Stomach (tissue), 8 donors: ENCODE measurements at regions not wholly inside any gene's neighbourhood (a gene's known extent, or its start where the extent isn't known, plus 50 kb on each side); places are given as distances from the start of the nearest gene placed in this dataset.
"Not testable (repeated sequence)": the region's sequence is repeated elsewhere in the genome, so short reads cannot be mapped to it uniquely, and the experiment has no call there.

Source experiments
- DNase-seq, 2 donors: peaks; one replicate each; pipeline versions ENCODE4 v3.0.0 to v3.0.0-alpha.2; 2013 to 2019
- H3K27ac ChIP-seq, 5 donors: fragments of 200-600 bp in 4 of 5; sonication (generic) in 4 of 5; one replicate each; pipeline ENCODE4 v1.5.1; 2013 to 2019; ENCODE audit warnings: mild to moderate bottlenecking in 1 of 5, moderate library complexity in 1 of 5
- H3K27me3 ChIP-seq, 3 donors: fragments of 200-600 bp; sonication (generic); one replicate each; pipeline ENCODE4 v1.5.1; 2017 to 2019; ENCODE audit warnings: mixed run types in 1 of 3
- H3K36me3 ChIP-seq, 4 donors: fragments of 200-600 bp; sonication (generic); 1 replicate in 3 of 4; 2 replicates in 1 of 4; pipeline ENCODE4 v1.5.1; 2016 to 2019
- H3K4me1 ChIP-seq, 4 donors: fragments of 200-600 bp; sonication (generic); one replicate each; pipeline ENCODE4 v1.5.1; 2016 to 2019
- H3K4me3 ChIP-seq, 4 donors: fragments of 200-600 bp; sonication (generic) in 3 of 4; one replicate each; pipeline ENCODE4 v1.5.1; 2016 to 2019; ENCODE audit warnings: mild to moderate bottlenecking in 1 of 4
- H3K9me3 ChIP-seq, 4 donors: fragments of 200-600 bp; sonication (generic); one replicate each; pipeline ENCODE4 v1.5.1; 2016 to 2019
- CTCF ChIP-seq, 7 experiments: fragments of 450-650 bp in 4 of 7; fragments of 200-600 bp in 3 of 7; sonication (generic) in 3 of 7; IDR thresholded peaks; one replicate each; pipeline ENCODE4 v1.5.1; 2016 to 2019; ENCODE audit warnings: antibody characterized with exemption in 7 of 7, control low read depth in 2 of 7, mild to moderate bottlenecking in 1 of 7
- EP300 ChIP-seq: sonication (generic); formaldehyde crosslinking; IDR thresholded peaks from one replicate; pipeline ENCODE4 v1.6.1; 2017; ENCODE audit warnings: antibody characterized with exemption
- POLR2A ChIP-seq, 4 donors: fragments of 450-650 bp; IDR thresholded peaks; one replicate each; pipeline ENCODE4 v1.6.1; 2016; ENCODE audit warnings: antibody characterized with exemption in 4 of 4, control low read depth in 2 of 4, mild to moderate bottlenecking in 1 of 4, moderate library complexity in 1 of 4
- POLR2AphosphoS5 ChIP-seq, 3 donors: sonication (generic); formaldehyde crosslinking; IDR thresholded peaks; one replicate each; pipeline ENCODE4 v1.6.1; 2016; ENCODE audit warnings: antibody characterized with exemption in 3 of 3
- WGBS, 5 donors: extraction: QIAGEN DNeasy Blood & Tissue Kit in 3 of 5; methylation state at CpG; one replicate each; pipeline versions ENCODE4 v1.1.5 to v1.1.7; 2013 to 2018; 5-methylcytosine and 5-hydroxymethylcytosine counted together
- intact Hi-C: fragments of 100-400 bp; cut with DNase I; formaldehyde crosslinking; loops from one replicate; pipeline ENCODE4 v1.15.1; 2023; ENCODE audit warnings: low total_unique reads
- donor health status: healthy with polysubstance abuse.
- donor health status: Bipolar disorder and iron deficiency.
- donor health status: healthy.

GRCh38 chr2:34529965-34530364 lies 930.9 kb upstream of the FAM98A start:
- no peaks in the 10 kb centered on the region for H3K9me3 ChIP-seq
- H3K27me3 ChIP-seq, result no peaks in the 10 kb centered on the region
- no peak overlapping the region for H3K4me3 ChIP-seq
- DNase-seq, result no peak
- peaks cover 0 to 8% (median 0%) of the 10 kb centered on the region in 4 donors for H3K4me1 ChIP-seq
- no peak for TF ChIP-seq POLR2AphosphoS5 (IDR thresholded peaks at IDR 0.05)
- no peak for TF ChIP-seq CTCF (IDR thresholded peaks at IDR 0.05)
- no peak for TF ChIP-seq EP300
- no peak for TF ChIP-seq POLR2A (IDR thresholded peaks at IDR 0.05)
- 71 to 88% (median 85%) methylated on average over 1 of the region's 1 CpG for WGBS, 5 donors
- intact Hi-C loops, result no loop called here
- H3K27ac ChIP-seq, result no peak overlapping the region
- H3K36me3 ChIP-seq, result no peaks in the 10 kb centered on the region

- DNase-seq, result no peak
- TF ChIP-seq EP300 (no peak), CTCF (IDR thresholded peaks at IDR 0.05) (no peak)
- 69 to 84% (median 74%) methylated on average over 3 of the region's 3 CpGs for WGBS, 5 donors
- Histone ChIP-seq H3K27me3 (no peaks in the 10 kb centered on the region), H3K27ac (no peak overlapping the region), H3K4me3 (no peak overlapping the region), H3K36me3 (no peaks in the 10 kb centered on the region), H3K9me3 (peaks cover 0 to 12% (median 5%) of the 10 kb centered on the region in 4 donors), H3K4me1 (no peaks in the 10 kb centered on the region)
- intact Hi-C loops, result no loop called here
Observed at GRCh38 chr2:34523958-34524514, 924.9 kb upstream of the FAM98A start.

GRCh38 chr2:34519659-34520058 lies 920.6 kb upstream of the FAM98A start:
- intact Hi-C loops, result no loop called here
- Histone ChIP-seq H3K36me3 (no peaks in the 10 kb centered on the region), H3K4me1 (no peaks in the 10 kb centered on the region), H3K27ac (no peak overlapping the region), H3K9me3 (peaks cover 0 to 13% (median 6%) of the 10 kb centered on the region in 4 donors), H3K4me3 (no peak overlapping the region), H3K27me3 (no peaks in the 10 kb centered on the region)
- 68 to 86% (median 81%) methylated on average over 3 of the region's 3 CpGs for WGBS, 5 donors
- TF ChIP-seq POLR2AphosphoS5 (IDR thresholded peaks at IDR 0.05) (no peak), EP300 (no peak), CTCF (IDR thresholded peaks at IDR 0.05) (no peak), POLR2A (IDR thresholded peaks at IDR 0.05) (no peak)
- DNase-seq, result no peak

- no peak overlapping the region for H3K27ac ChIP-seq
- TF ChIP-seq POLR2A (IDR thresholded peaks at IDR 0.05) (no peak), POLR2AphosphoS5 (IDR thresholded peaks at IDR 0.05) (no peak), CTCF (IDR thresholded peaks at IDR 0.05) (no peak), EP300 (no peak)
- no peak for DNase-seq
- H3K27me3 ChIP-seq, result no peaks in the 10 kb centered on the region
- H3K4me1 ChIP-seq, result no peaks in the 10 kb centered on the region
- intact Hi-C loops, result no loop called here
- no peaks in the 10 kb centered on the region for H3K36me3 ChIP-seq
- 90 to 100% (median 97%) methylated on average over 1 of the region's 1 CpG for WGBS, 5 donors
- no peak overlapping the region for H3K4me3 ChIP-seq
- no peaks in the 10 kb centered on the region for H3K9me3 ChIP-seq
Observed at GRCh38 chr2:34498561-34498960, 899.5 kb upstream of the FAM98A start.

GRCh38 chr2:34494192-34494591 lies 895.1 kb upstream of the FAM98A start:
- H3K9me3 ChIP-seq, H3K27ac ChIP-seq, H3K4me1 ChIP-seq, H3K27me3 ChIP-seq, intact Hi-C loops, DNase-seq, H3K4me3 ChIP-seq, H3K36me3 ChIP-seq: not testable (repeated sequence)
- 92 to 100% (median 100%) methylated on average over 1 to 18 of the region's 18 CpGs for WGBS, 5 donors
